Endothelial cell (in vitro differentiated cells): ENCODE measurements at regions not wholly inside any gene's neighbourhood (a gene's known extent, or its start where the extent isn't known, plus 50 kb on each side); places are given as distances from the start of the nearest gene placed in this dataset.
A peak's percentile ranks its signal among the peaks of the same experiment; 100 is the strongest.

Experiments
- DNase-seq: peaks from one replicate; pipeline ENCODE4 v3.0.0; 2021; ENCODE audit warnings: low spot score
- H3K27ac Mint-ChIP-seq: one replicate; pipeline ENCODE4 v1.8.0; 2021; ENCODE audit warnings: mixed read lengths, inconsistent platforms; ENCODE audit not compliant: unreplicated experiment
- H3K27me3 Mint-ChIP-seq: one replicate; pipeline ENCODE4 v1.8.0; 2021; ENCODE audit warnings: mild to moderate bottlenecking, moderate library complexity, mixed read lengths, inconsistent platforms; ENCODE audit not compliant: unreplicated experiment
- H3K36me3 Mint-ChIP-seq: one replicate; pipeline ENCODE4 v1.8.0; 2021; ENCODE audit warnings: mild to moderate bottlenecking, low read depth, mixed read lengths, inconsistent platforms; ENCODE audit not compliant: unreplicated experiment
- H3K4me1 Mint-ChIP-seq: one replicate; pipeline ENCODE4 v1.8.0; 2021; ENCODE audit warnings: mild to moderate bottlenecking, mixed read lengths, inconsistent platforms; ENCODE audit not compliant: unreplicated experiment
- H3K4me3 Mint-ChIP-seq: one replicate; pipeline ENCODE4 v1.8.0; 2021; ENCODE audit warnings: mild to moderate bottlenecking, mixed read lengths, inconsistent platforms; ENCODE audit not compliant: unreplicated experiment
- H3K9me3 Mint-ChIP-seq: one replicate; pipeline ENCODE4 v1.8.0; 2021; ENCODE audit warnings: mixed read lengths, inconsistent platforms; ENCODE audit not compliant: unreplicated experiment
- CTCF ChIP-seq: fragments of 200-600 bp; sonication (generic); IDR thresholded peaks from one replicate; pipeline ENCODE4 v1.5.0; 2021; ENCODE audit warnings: antibody characterized with exemption; ENCODE audit not compliant: unreplicated experiment

GRCh38 chr12:17818931-17819330 lies 271.1 kb downstream of the RERGL start:
- Mint-ChIP-seq H3K4me3 (no peak overlapping the region), H3K36me3 (no peaks in the 10 kb centered on the region), H3K4me1 (no peaks in the 10 kb centered on the region), H3K9me3 (no peaks in the 10 kb centered on the region), H3K27me3 (peaks cover 5% of the 10 kb centered on the region), H3K27ac (no peak overlapping the region)
- no peak for DNase-seq
- TF ChIP-seq CTCF, result no peak

- no peak for DNase-seq
- Mint-ChIP-seq H3K4me1 (no peaks in the 10 kb centered on the region), H3K27ac (no peak overlapping the region), H3K9me3 (no peaks in the 10 kb centered on the region), H3K4me3 (no peak overlapping the region), H3K36me3 (no peaks in the 10 kb centered on the region), H3K27me3 (peaks cover 3% of the 10 kb centered on the region)
- no peak for TF ChIP-seq CTCF
Observed at GRCh38 chr12:17810399-17810798, 279.6 kb downstream of the RERGL start.

DNA sequence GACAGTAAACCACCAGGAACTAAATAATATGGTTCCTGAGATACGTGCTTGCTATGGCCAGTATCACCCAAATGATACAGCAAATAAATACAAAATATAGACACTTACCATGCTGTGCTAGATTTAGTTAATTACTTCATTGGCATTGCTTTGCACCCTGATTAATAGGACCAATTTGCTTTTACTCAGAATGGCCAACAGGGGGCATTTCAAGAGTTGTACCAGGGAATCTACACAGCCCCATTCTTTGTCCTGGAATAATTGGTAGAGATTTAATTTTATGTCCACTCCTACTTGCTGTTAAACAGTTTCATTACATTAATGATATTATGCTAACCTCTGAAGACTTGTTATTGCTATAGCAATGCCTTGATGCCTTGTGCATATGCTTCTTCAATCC lies 280.8 kb downstream of the RERGL start:
- Mint-ChIP-seq H3K4me1 (no peaks in the 10 kb centered on the region), H3K4me3 (no peak overlapping the region), H3K9me3 (no peaks in the 10 kb centered on the region), H3K27me3 (peaks cover 3% of the 10 kb centered on the region), H3K27ac (no peak overlapping the region), H3K36me3 (no peaks in the 10 kb centered on the region)
- TF ChIP-seq CTCF, result peak; percentile 46
- no peak for DNase-seq

DNA sequence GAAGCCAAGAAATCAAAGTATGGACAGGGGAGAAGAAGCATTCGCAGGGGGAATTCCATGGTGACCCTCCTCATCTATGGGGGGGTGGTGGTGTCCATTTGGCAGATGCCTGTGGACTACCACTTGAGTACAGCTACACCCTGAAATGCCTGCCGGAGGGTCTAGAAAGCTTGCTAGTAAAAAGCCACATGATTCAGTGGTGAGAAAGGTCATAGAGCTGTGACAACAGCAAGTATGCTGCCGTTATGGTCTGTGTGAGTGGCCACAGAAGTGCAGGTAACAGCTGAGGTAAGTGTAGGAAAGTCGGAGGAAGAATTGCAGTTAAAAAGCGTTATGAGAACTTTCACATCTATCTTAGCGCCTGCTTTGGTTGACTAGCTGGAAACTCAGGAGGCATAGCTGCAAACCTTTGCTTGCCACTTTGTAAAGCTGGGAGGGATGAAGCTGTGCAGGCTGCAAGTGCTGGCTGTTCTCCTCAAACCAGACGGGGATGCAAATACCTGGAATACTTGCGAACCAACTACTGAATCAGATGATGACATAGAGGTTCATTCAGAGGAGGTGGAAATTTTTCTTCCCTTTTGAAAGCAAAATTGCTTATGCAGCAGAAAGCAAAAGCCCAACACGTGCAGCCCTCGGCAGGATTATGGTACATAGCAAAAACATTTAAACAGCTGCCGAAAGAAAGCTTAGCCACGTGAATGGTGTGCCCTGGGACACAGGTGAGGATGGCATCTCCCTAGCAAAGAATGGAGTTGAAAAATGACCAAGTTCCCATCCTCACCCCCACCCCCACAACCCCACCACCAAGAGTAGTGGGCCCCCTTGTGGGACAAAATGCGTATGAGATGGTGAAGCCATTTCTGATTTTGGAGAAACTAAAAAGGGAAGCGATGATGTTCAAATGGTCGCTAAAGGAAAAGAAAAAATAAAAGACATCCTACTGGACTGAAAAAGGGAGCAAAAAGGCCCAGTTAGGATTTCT lies 287.0 kb downstream of the RERGL start:
- H3K27ac Mint-ChIP-seq, result no peak overlapping the region
- DNase-seq, result no peak
- H3K4me1 Mint-ChIP-seq, result no peaks in the 10 kb centered on the region
- peaks cover 2% of the 10 kb centered on the region for H3K27me3 Mint-ChIP-seq
- no peaks in the 10 kb centered on the region for H3K9me3 Mint-ChIP-seq
- no peak overlapping the region for H3K4me3 Mint-ChIP-seq
- no peak for TF ChIP-seq CTCF
- no peaks in the 10 kb centered on the region for H3K36me3 Mint-ChIP-seq

GRCh38 chr12:17793854-17794253 lies 296.1 kb downstream of the RERGL start:
- TF ChIP-seq CTCF, result no peak
- DNase-seq, result no peak
- no peaks in the 10 kb centered on the region for H3K4me1 Mint-ChIP-seq
- H3K27ac Mint-ChIP-seq, result no peak overlapping the region
- H3K4me3 Mint-ChIP-seq, result no peak overlapping the region
- no peaks in the 10 kb centered on the region for H3K27me3 Mint-ChIP-seq
- no peaks in the 10 kb centered on the region for H3K9me3 Mint-ChIP-seq
- no peaks in the 10 kb centered on the region for H3K36me3 Mint-ChIP-seq
